ENCODE measurements at regions not wholly inside any gene's neighbourhood (a gene's known extent, or its start where the extent isn't known, plus 50 kb on each side); places are given as distances from the start of the nearest gene placed in this dataset.

DNA sequence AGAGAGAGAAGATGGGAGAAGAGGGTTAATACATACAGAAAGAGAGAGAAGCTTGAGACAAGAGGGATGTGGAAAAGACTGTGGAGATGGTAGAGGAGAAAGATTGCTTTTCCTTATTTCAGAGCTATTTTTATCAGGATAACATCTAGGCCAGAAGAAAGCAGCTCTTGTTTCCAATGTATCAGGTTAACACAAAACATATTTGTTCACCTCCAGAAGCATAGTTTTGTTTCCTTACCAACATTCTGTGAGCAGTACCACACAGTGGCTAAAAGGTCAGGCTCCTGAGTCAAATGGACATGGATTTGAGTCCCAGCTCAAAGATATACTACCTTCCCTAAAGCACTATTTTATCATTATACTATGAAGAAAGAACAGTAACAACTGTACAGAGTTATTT, 185.5 kb downstream of the DUSP10 start:
- H3K27ac ChIP-seq = no peak overlapping the region
- TF ChIP-seq ZFX (IDR thresholded peaks at IDR 0.05; ENCODE audit: borderline replicate concordance) (no peak), CTCF (IDR thresholded peaks at IDR 0.05) (no peak)

- no peak for TF ChIP-seq CTCF (IDR thresholded peaks at IDR 0.05)
- TF ChIP-seq ZFX (IDR thresholded peaks at IDR 0.05; ENCODE audit: borderline replicate concordance) = no peak
- no peak overlapping the region for H3K27ac ChIP-seq
These were observed 184.9 kb downstream of the DUSP10 start for GRCh38 chr1:221557013-221557412.

DNA sequence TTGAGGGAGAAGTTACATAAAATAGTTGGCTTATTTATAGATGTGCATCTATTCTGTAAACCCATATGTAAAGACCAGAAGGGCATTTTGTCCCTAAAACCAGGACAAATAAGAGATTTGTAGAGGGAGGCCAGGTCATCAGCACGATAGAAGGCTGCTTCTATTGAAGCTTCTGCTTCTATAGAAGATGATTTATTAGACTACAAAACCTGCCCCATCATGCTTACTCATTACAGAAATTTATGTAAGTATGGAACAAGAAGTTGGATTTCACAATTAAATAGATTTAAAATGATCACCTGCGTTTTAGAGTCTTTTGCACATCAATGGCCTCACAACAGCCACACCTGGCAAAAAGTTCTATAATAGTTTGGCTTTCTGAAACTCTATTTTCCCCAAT, 183.5 kb downstream of the DUSP10 start:
- TF ChIP-seq CTCF (IDR thresholded peaks at IDR 0.05) (no peak), ZFX (IDR thresholded peaks at IDR 0.05; ENCODE audit: borderline replicate concordance) (no peak)
- H3K27ac ChIP-seq = no peak overlapping the region

- no peak for TF ChIP-seq CTCF (IDR thresholded peaks at IDR 0.05)
- no peak for TF ChIP-seq ZFX (IDR thresholded peaks at IDR 0.05; ENCODE audit: borderline replicate concordance)
- no peak overlapping the region for H3K27ac ChIP-seq
These were observed 182.0 kb downstream of the DUSP10 start for GRCh38 chr1:221559911-221560310.

DNA sequence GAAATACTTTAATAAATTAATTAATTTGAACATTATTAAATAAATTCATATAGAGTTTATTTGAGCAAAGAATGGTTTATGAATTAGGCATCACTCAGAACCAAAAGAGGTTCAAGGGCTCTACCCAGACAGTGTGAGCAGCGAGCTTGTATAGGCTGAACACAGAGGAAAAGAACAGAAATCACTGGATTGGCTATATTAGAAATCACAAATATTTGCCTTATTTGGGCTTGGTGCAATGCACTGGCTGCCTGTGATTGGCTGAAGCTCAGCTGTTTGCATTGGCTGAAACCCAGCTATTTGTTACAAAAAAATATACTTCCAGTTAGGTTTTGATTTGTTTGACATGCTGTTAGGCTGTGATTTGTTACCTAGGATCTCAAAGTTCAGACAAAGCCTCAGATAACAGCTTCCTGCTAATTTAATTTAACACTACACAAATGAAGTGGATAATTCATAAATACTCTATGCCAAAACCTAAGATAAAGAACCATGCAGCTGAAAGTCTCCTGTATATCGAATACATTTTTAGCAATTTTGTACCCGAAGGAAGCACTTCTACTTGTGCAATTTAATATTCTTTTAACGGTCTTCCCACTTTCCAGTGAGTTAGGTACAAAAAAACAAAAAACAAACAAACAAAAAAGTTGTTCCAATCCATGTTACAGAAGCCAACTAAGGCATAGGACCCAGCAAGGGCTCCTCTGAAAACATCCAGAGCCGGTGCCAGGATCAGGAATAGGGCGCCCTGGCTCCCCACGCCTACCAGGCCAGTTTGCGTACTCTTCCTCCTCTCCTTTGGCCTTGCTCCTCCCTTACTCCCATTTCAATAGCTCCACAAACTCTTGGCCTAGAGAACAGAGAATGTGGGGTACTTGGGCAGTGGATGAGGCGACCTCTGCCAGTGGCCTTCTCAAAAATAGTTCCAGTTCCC, 179.1 kb downstream of the DUSP10 start:
- H3K27ac ChIP-seq = no peak overlapping the region
- no peak for TF ChIP-seq CTCF (IDR thresholded peaks at IDR 0.05)
- no peak for TF ChIP-seq ZFX (IDR thresholded peaks at IDR 0.05; ENCODE audit: borderline replicate concordance)

- TF ChIP-seq CTCF (IDR thresholded peaks at IDR 0.05) (no peak), ZFX (IDR thresholded peaks at IDR 0.05; ENCODE audit: borderline replicate concordance) (no peak)
These were observed 178.4 kb downstream of the DUSP10 start for GRCh38 chr1:221563476-221563921.

GRCh38 chr1:221564891-221565290, 177.0 kb downstream of the DUSP10 start:
- H3K27ac ChIP-seq = no peak overlapping the region
- TF ChIP-seq CTCF (IDR thresholded peaks at IDR 0.05) (no peak), ZFX (IDR thresholded peaks at IDR 0.05; ENCODE audit: borderline replicate concordance) (no peak)

More at GRCh38 chr1:221563476-221563921, 178.4 kb downstream of the DUSP10 start:
- H3K27ac ChIP-seq = no peak overlapping the region
